GM19463 (cell line): ENCODE measurements at regions not wholly inside any gene's neighbourhood (a gene's known extent, or its start where the extent isn't known, plus 50 kb on each side); places are given as distances from the start of the nearest gene placed in this dataset.
"Not testable (repeated sequence)": the region's sequence is repeated elsewhere in the genome, so short reads cannot be mapped to it uniquely, and the experiment has no call there.

ENCODE experiments used
- ATAC-seq: cut with Tn5 transposase; IDR thresholded peaks from one replicate; pipeline ENCODE4 v1.9.1; 2021; ENCODE audit warnings: mild to moderate bottlenecking, moderate library complexity; ENCODE audit not compliant: unreplicated experiment

- no peak for ATAC-seq
These were observed 178.0 kb downstream of the ZC3H11B start for GRCh38 chr1:219434923-219435297.

- no peak for ATAC-seq
These were observed 178.5 kb downstream of the ZC3H11B start for GRCh38 chr1:219434285-219434922.

- no peak for ATAC-seq
These were observed 179.3 kb downstream of the ZC3H11B start for GRCh38 chr1:219433496-219434131.

GRCh38 chr1:219433001-219433400 is 179.9 kb downstream of the ZC3H11B start:
- ATAC-seq, result no peak

- no peak for ATAC-seq
These were observed 180.7 kb downstream of the ZC3H11B start for GRCh38 chr1:219432191-219432606.

GRCh38 chr1:219430419-219430818 is 182.5 kb downstream of the ZC3H11B start:
- ATAC-seq, result no peak

DNA sequence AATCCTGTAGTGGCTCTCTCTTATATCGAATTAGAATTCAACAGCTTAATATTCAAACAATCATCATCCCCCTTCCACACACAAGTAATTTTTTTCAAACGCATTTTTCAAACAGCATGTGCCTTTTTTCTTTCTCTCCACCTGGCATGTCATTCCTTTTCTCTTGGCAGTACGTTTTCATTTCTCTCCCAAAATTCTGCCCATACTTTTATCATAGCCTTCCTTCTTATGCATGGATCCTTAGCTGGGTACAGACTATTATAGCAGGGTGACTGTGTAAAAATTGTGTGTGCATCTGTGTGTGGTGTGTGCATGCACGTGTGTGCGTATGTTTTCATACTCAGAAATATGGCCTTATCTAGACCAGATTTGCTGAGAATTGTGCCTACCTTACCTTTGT is 184.3 kb downstream of the ZC3H11B start:
- no peak for ATAC-seq

GRCh38 chr1:219427989-219428388 is 184.9 kb downstream of the ZC3H11B start:
- ATAC-seq, result no peak

DNA sequence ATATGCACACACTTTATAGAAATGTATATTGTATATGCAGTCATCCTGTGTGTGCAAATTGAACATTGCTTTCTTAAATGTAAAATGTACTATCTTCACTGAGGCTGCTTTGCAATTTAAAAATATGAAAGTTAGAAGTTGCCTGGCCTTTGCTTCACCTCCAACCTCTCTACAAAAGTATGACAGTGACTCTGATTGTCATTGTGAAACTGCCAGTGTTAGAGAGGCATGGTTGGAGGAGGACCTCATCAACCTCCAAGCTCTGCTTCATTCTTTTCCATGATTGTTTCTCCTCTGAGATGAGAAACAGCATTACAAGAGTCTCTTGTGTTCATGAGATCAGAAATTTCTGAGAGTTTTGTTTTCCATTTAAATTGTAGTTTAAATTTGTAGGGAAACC is 185.5 kb downstream of the ZC3H11B start:
- peak; percentile 59 for ATAC-seq

GRCh38 chr1:219422811-219423598 is 189.9 kb downstream of the ZC3H11B start:
- peak; percentile 59 for ATAC-seq

- ATAC-seq, result no peak
These were observed 192.0 kb downstream of the ZC3H11B start for GRCh38 chr1:219420913-219421312.

- no peak for ATAC-seq
These were observed 193.0 kb downstream of the ZC3H11B start for GRCh38 chr1:219419860-219420259.

- no peak for ATAC-seq
These were observed 193.8 kb downstream of the ZC3H11B start for GRCh38 chr1:219419065-219419464.

GRCh38 chr1:219417610-219418009 is 195.3 kb downstream of the ZC3H11B start:
- ATAC-seq, result no peak

- ATAC-seq, result peak; percentile 90
These were observed 196.2 kb downstream of the ZC3H11B start for GRCh38 chr1:219416598-219417238.

DNA sequence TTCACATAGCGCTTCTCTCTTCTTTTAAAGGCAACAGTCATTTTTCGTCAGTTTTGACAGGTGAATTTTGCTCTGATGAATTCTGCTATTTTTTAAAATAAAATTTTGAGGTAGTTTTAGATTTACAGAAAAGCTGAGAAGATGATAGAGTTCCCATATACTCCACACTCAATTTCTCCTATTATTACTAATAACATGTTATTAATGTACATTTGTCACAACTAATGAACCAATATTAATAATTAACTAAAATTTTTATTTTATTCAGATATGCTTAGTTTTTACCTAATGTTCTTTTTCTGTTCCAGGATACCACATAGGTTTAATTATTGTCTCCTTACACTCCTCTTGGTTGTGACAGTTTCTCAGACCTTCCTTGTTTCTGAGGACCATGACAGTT is 197.0 kb downstream of the ZC3H11B start:
- ATAC-seq, result no peak

GRCh38 chr1:219415433-219415832 is 197.5 kb downstream of the ZC3H11B start:
- no peak for ATAC-seq

DNA sequence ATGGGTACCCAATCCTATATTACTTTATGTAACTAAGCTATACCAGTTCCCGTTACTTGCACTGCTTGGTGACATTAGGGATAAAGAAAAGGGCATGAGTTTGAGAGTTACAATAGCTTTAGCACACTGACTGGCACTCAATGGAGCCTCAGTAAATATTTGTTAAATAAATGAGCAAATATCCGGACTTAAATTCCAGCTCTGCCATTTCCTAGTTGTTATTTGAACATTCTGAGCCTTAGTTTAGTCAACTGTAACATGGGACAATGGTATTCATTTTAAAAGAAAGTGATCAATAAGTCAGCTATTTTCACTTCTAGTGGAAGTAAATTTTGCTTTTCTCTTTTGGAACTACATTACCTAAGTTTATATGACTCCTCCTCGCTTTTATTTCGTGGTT is 198.7 kb downstream of the ZC3H11B start:
- no peak for ATAC-seq

DNA sequence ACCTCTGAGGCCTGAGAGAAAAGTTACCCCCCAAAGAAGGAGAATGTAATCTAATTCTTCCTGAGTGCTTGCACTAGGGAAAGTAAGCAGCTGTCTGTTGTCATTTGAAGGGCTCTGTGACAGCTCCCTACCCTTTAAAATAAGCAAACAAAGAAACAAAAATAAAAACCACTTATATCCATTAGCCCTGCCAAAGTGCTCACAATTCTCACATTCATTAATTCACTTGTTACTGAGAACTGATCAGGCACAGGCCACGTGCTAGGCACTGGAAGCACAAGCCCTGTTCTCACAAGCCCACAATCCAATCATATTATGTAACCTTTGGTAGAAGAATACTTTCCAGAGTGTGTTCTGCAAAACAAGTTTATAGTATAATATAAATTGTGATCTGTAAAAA is 199.4 kb downstream of the ZC3H11B start:
- ATAC-seq, result no peak

- no peak for ATAC-seq
These were observed 200.1 kb downstream of the ZC3H11B start for GRCh38 chr1:219412772-219413171.

DNA sequence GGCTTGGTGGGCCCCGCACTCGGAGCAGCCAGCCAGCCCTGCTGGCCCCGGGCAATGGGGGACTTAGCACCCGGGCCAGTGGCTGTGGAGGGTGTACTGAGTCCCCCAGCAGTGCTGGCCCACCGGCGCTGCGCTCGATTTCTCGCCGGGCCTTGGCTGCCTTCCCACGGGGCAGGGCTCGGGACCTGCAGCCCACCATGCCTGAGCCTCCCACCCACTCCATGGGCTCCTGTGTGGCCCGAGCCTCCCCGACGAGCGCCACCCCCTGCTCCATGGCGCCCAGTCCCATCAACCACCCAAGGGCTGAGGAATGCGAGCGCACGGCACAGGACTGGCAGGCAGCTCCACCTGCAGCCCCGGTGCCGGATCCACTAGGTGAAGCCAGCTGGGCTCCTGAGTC is 202.2 kb downstream of the ZC3H11B start:
- ATAC-seq, result not testable (repeated sequence)
